ENCODE measurements at regions not wholly inside any gene's neighbourhood (a gene's known extent, or its start where the extent isn't known, plus 50 kb on each side); places are given as distances from the start of the nearest gene placed in this dataset.

GRCh38 chr10:65470986-65471385 is 1454.8 kb upstream of the LRRTM3 start:
- TF ChIP-seq OSR1 (CRISPR knock-in tag; IDR thresholded peaks at IDR 0.05) = no peak
- no peak for TF ChIP-seq RARB (CRISPR knock-in tag; IDR thresholded peaks at IDR 0.05)
- TF ChIP-seq ZFP3 (CRISPR knock-in tag; IDR thresholded peaks at IDR 0.05) = no peak
- TF ChIP-seq ZFP30 (CRISPR knock-in tag; IDR thresholded peaks at IDR 0.05) = no peak
